GM18951 (cell line): ENCODE measurements at regions not wholly inside any gene's neighbourhood (a gene's known extent, or its start where the extent isn't known, plus 50 kb on each side); places are given as distances from the start of the nearest gene placed in this dataset.
"Not testable (repeated sequence)": the region's sequence is repeated elsewhere in the genome, so short reads cannot be mapped to it uniquely, and the experiment has no call there.

ENCODE experiments used
- POLR2A ChIP-seq: IDR thresholded peaks from 4 replicates; pipeline ENCODE4 v1.6.1; 2011; ENCODE audit warnings: mild to moderate bottlenecking; ENCODE audit not compliant: insufficient read length, insufficient read depth; ENCODE audit errors: extremely low read depth
- in situ Hi-C: fragments of 300-500 bp; cut with MboI; formaldehyde crosslinking; loops from one replicate; pipeline ENCODE4 v1.12.0; 2022; ENCODE audit warnings: low sequenced_read_pairs, mixed read lengths, inconsistent platforms; ENCODE audit not compliant: unreplicated experiment

DNA sequence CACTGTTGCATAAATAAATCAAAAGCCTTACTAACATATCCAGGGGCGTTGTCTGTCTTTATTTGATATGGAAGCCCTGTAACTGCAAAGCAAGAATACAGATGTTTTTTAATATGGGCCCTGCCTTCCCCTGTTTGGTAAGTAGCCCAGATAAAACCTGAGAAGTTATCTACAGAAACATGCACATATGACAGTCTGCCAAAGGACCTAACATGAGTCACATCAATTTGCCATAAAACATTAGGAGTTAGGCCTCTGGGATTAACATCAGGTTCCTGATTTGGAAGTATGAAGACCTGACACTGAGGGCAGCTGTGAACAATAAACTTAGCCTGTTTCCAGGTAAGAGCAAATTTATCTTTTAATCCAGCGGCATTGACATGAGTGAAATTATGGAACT lies 1588.8 kb downstream of the REEP3 start:
- in situ Hi-C loops = no loop called here
- TF ChIP-seq POLR2A = no peak

DNA sequence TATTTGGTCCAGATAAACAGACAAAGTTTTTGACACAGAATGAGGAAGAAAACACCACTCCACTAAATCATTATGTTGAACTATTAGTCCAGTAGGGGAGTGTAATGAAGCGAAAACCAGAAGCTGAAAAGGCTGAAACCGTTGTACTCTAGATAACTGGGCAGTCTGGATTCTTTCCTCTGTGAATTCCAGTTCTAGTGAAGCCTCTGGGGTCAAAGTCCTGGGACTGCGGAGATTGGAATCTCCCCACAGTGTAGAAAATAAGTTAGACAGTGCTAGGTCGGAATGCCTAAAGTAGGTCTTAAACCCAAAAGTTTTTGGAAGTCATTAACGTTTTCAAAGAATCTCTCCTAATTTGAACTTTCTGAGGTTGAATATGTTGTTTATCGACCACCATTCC lies 1589.9 kb downstream of the REEP3 start:
- in situ Hi-C loops = not testable (repeated sequence)

DNA sequence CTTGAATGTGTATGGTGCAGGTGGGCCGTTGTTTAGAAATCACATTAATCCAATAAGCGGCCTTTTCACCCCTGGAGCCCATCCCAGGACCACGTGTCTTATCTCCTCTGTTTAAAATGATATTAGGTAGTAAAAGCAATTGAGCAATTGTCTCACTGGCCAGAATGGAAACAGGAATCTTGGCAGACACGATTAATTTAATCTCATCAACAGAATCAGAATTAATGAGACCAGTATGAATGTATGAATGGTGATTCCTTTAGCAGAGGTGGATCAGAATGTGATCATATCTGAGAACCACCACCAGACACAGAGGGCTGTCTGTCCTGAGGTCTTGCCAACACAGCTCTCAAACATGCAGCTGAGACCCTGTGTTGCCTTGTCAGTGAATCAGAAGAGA lies 1591.4 kb downstream of the REEP3 start:
- TF ChIP-seq POLR2A = no peak
- in situ Hi-C loops = no loop called here

DNA sequence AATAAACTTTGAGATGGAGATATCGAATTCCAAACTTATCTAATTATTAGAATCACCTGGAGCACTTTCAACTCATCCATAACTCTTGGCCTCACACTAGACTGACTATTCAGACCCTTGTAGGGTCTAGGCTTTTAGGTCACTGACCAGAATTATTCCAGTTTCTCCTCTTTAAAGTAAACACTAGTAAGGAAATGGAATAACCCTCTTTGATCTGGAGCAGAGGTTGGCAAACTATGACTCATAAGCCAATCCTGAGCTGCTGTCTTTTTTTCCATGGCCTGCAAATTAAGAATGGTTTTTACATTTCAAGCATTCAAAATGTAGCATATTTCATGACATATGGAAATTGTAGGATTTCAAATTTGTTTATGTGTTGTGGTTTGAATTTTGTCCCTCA lies 1601.9 kb downstream of the REEP3 start:
- in situ Hi-C loops = no loop called here
- TF ChIP-seq POLR2A = no peak

DNA sequence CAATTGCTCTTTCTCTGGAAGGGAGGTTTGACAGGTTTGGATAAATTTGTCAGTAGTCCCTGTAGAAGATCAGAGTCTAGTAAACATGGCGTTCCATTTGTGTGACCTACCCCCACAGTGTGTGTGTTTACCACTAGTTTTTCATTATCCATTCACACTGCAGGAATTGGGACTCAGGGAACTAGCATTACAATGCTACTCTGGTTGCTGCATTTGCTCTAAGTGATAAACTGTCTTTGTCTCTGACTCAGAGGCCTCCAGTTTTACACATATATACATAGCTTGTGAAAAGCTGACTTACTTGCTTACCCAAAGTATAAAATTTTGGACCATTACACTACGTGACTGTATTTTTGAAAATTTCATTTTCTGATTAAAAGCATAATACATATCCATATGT lies 1604.0 kb downstream of the REEP3 start:
- TF ChIP-seq POLR2A = no peak
- in situ Hi-C loops = no loop called here

DNA sequence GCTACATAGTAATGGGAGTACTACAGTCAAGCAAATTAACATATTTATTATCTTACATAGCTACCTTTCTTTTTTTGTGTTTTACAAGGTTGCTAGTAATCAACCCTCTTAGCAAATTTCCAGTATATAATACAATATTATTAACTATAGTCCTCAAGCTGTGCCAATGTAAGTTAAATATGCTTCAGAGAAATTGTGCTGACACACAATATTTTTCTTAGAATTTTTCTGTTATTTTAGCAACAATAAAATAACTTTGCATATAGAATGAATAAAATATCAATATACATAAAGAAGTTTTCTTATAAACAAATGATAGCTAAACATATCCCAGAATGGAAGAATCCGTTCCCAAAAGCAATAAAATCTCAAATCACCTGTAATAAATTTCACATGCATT lies 1605.1 kb downstream of the REEP3 start:
- no peak for TF ChIP-seq POLR2A
- in situ Hi-C loops = no loop called here

DNA sequence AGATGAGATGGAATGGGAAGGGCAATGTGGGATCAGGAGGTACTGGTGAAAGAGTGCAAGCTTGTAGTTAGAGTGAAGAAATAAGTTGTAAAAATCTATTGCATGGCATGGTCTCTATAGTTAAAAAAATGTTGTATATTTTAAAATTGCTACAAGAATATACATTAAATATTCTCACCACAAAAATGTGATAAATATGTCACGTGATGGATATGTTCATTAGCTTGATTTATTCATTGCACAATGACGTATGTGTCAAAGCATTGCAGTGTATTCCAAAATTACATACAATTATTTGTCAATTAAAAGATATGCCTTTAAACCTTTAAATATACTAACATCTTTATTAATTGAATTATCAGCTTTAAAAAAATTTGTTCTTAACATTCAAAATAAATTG lies 1607.1 kb downstream of the REEP3 start:
- in situ Hi-C loops = no loop called here
- no peak for TF ChIP-seq POLR2A

DNA sequence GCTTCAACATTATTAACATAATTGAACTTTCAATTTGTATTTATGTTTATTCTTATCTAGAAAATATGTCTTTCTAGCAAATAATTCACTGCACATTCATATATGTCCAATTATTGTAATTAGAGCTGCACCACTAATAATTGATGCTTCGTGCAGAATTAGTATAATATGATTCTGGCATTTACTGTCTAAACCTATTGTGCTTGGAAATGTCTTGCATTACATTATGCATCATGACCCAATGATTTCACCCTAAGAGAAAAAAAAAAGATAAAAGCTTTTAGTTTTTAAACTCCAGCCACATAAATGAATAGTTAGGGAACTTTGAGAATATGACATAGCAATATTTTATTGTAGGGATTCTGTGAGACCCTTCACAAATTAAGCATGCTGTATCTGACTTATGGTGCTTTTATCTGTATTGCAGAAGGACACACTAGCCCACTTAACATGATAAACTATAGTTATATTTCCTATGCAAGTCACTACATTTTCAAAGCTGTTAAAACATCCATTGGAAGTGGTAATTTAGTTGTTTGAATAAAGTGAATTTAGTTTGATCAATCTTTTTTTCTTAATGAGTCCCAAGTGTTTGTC lies 1609.1 kb downstream of the REEP3 start:
- in situ Hi-C loops = no loop called here
- TF ChIP-seq POLR2A = no peak

DNA sequence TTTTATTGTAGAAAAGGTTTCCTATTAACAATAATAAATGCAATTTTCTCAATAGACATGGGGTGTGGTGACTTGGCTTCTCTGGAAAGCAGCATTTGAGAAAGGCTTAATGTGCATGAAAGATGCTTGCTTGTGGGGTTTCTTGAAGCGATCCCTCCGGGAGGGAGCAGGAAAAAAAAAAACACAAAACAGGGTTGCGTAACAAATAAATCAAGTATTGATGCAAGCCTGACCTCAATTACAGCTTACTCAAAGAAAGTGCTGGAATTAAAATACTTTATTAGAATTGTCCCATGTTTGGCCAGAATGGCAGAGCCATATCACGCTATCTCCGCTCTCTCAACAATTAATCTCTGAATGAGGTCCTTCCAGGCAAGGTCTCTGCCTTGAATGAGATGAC lies 1612.5 kb downstream of the REEP3 start:
- no peak for TF ChIP-seq POLR2A

DNA sequence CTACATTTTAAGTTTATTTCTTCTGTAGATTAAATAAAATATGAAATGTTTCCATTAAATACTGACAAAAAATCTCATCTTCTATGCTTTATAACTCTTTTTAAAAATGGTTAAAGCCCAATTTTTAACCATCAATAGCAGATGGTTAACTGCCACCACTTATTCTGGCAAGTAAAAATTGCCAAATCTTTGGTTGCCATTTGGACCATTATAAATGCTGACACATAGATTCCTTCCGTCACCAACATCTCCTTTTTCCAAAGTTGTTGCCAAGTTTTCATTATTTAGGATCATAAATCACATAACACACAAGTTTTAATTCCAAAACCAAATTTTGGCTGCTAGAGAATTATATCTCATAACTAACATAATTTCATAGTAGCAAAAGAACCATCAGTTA lies 1614.3 kb downstream of the REEP3 start:
- in situ Hi-C loops = no loop called here
- TF ChIP-seq POLR2A = no peak

More for the DNA sequence above, 1612.5 kb downstream of the REEP3 start:
- in situ Hi-C loops = no loop called here

DNA sequence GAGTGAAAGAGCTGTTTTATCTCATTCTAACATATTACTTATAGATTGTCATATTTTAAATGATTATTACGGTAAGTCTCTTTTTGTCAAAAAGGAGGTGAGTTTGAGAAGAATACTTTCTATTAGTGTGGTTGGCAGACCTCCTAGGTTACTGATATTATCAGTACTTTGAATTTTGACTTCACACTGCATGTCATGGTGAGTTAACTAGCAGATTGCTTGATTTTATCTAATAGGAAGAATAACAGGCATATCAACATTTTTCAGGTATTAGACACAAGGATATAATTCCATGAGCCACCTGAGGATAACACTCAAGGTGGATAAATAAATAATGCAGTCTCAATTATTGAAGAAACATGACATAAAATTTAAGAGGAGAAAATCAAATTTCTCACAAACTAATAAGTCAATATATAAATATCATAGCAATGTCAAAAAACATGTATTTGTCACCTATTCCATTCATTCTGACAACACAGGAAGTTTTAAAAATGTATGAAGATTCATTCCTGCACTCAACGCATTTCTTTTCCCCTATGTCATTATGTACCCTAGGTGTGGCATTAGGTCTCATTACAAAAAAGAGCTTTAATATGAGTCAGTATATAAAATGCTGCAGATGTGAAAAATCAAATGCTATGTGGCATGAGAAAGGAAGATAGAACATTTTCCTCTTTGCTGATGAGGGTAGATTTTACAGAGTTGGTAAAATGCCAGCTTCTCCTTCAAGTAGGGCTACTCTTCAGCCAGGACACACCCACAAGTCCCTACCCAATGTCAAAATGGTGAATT lies 1621.6 kb downstream of the REEP3 start:
- in situ Hi-C loops = no loop called here
- no peak for TF ChIP-seq POLR2A

DNA sequence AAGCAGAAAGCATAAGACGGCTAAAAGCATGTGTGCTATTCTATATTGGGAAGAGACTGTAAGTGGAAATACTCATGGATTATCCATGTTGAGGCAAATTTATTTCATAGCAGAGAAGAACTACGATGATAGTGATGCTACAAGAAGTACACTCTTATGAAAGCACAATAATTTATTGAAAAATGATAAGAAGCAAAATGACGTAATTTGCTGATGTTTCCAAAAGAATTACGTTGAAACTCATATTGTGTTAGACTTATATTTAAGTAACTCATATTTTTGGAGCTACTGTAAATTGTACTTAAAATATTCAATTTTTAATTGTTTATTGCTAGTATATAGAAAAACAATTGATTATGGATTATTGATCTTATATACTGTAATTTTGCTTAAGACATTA lies 1622.5 kb downstream of the REEP3 start:
- in situ Hi-C loops = no loop called here
- TF ChIP-seq POLR2A = no peak

DNA sequence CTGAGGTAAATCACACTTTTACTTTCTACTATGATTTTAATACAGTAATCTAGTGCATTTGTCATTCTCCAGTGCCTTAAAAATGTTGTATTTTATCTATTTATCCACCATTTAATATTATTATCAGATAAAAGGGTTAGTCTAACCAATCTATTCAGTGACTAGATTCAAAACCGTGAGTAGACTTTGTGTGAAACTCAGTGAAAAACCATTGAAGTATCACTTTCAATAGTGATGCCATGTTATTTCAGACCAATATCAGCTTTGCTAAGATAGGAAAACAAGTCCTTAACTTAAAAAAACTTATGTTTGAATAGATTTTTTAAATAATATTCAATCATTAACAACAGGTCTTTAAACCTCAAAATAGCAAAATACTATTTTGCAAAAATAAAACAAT lies 1628.7 kb downstream of the REEP3 start:
- TF ChIP-seq POLR2A = no peak
- in situ Hi-C loops = no loop called here

DNA sequence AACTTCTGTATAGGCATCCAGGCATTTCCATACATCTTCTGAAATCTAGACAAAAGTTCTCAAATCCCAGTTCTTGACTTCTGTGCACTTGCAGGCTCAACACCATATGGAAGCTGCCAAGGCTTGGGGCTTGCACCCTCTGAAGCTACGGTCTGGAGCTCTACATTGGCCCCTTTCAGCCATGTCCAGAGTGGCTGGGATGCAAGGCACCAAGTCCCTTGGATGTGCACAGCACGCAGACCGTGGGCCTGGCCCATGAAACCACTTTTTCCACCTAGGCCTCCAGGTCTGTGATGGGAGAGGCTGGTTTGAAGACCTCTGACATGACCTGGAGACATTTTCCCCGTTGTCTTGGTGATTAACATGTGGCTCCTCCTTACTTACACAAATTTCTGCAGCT lies 1645.1 kb downstream of the REEP3 start:
- in situ Hi-C loops = no loop called here
- TF ChIP-seq POLR2A = no peak
